ENCODE measurements at regions not wholly inside any gene's neighbourhood (a gene's known extent, or its start where the extent isn't known, plus 50 kb on each side); places are given as distances from the start of the nearest gene placed in this dataset.
"Not testable (repeated sequence)": the region's sequence is repeated elsewhere in the genome, so short reads cannot be mapped to it uniquely, and the experiment has no call there.

GRCh38 chr5:25033658-25034057, 388.9 kb upstream of the CDH10 start:
- no peak overlapping the region for H3K27ac Mint-ChIP-seq
- H3K36me3 Mint-ChIP-seq, result no peaks in the 10 kb centered on the region
- H3K9me3 Mint-ChIP-seq, result peaks cover 26% of the 10 kb centered on the region
- H3K4me3 Mint-ChIP-seq, result no peak overlapping the region
- H3K4me1 Mint-ChIP-seq, result no peaks in the 10 kb centered on the region
- ATAC-seq (no peak), DNase-seq (ENCODE audit: low spot score in 2 of 2) (no peak)

DNA sequence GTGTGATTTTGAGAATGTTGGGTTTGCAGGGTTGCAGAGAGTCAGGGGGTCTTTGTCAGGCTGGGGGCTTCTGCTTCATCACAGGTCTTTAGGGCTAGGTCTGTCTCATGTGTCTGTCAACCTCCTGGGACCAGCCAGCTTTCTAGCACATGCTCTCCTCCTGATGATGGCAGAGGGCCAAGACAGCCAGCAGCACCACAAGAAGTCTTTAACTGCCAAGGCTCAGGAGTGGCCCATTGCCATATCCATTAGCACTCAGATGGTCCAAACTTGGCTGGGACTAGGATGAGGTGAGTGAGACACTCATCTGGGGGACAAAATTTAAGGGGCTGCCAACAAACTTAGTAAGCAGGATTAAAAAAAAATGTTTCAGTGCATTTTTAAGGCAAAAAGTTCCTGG, 384.2 kb upstream of the CDH10 start:
- ATAC-seq (no peak), DNase-seq (ENCODE audit: low spot score in 2 of 2) (no peak)
- H3K4me3 Mint-ChIP-seq, result no peak overlapping the region
- H3K9me3 Mint-ChIP-seq, result peaks cover 29% of the 10 kb centered on the region
- no peaks in the 10 kb centered on the region for H3K36me3 Mint-ChIP-seq
- no peak overlapping the region for H3K27ac Mint-ChIP-seq
- no peaks in the 10 kb centered on the region for H3K4me1 Mint-ChIP-seq

GRCh38 chr5:25027526-25027925, 382.7 kb upstream of the CDH10 start:
- no peak overlapping the region for H3K4me3 Mint-ChIP-seq
- no peak for DNase-seq (ENCODE audit: low spot score in 2 of 2)
- peaks cover 27% of the 10 kb centered on the region for H3K9me3 Mint-ChIP-seq
- H3K4me1 Mint-ChIP-seq, result no peaks in the 10 kb centered on the region
- H3K27ac Mint-ChIP-seq, result no peak overlapping the region
- no peaks in the 10 kb centered on the region for H3K36me3 Mint-ChIP-seq
- no peak for ATAC-seq

DNA sequence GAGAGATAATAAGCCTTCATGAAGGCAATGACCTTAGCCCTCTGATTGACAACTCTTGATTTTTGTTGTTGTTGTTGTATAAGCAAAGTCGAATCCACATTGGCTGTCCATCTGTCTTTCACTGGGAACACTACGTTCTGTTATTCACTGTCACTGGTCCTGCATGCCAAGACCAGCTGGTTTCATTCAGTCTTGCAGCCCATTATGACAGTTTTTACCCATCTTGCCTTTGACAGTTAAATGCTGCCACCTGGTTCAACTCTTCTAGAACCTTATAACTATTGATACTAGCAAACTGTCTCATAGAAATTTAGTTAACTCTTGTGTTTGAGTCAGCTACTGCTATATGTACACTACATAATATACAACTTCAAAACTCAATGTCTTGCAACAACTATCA, 382.3 kb upstream of the CDH10 start:
- Mint-ChIP-seq H3K4me3 (no peak overlapping the region), H3K4me1 (no peaks in the 10 kb centered on the region), H3K36me3 (no peaks in the 10 kb centered on the region), H3K9me3 (peaks cover 25% of the 10 kb centered on the region), H3K27ac (no peak overlapping the region)
- ATAC-seq, result no peak
- no peak for DNase-seq (ENCODE audit: low spot score in 2 of 2)

GRCh38 chr5:25025831-25026230, 381.1 kb upstream of the CDH10 start:
- H3K4me1 Mint-ChIP-seq, result no peaks in the 10 kb centered on the region
- H3K4me3 Mint-ChIP-seq, result no peak overlapping the region
- H3K27ac Mint-ChIP-seq, result no peak overlapping the region
- DNase-seq (ENCODE audit: low spot score in 2 of 2) (no peak), ATAC-seq (no peak)
- H3K9me3 Mint-ChIP-seq, result peaks cover 29% of the 10 kb centered on the region
- no peaks in the 10 kb centered on the region for H3K36me3 Mint-ChIP-seq

DNA sequence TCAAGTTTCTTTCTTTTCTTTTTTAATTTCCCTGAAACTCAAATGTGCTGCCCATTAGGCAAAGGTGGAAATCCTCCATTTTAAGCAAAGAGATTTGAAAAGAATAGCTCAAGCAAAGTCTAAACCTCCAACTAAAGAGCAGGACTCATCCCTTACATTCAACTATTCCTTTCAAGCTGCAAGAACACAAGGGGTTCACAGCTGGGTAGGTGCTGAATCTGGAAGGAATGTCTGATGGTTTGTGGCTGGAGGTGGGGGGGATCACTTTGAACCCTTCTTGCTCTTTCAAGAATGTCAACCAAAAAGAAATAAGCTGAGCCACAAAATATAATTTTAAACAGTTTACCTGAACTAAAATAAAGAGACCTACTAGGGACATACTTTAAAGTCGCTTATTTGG, 375.7 kb upstream of the CDH10 start:
- no peak for ATAC-seq
- H3K27ac Mint-ChIP-seq, result no peak overlapping the region
- DNase-seq (ENCODE audit: low spot score in 2 of 2), result no peak
- no peaks in the 10 kb centered on the region for H3K36me3 Mint-ChIP-seq
- no peaks in the 10 kb centered on the region for H3K4me1 Mint-ChIP-seq
- H3K9me3 Mint-ChIP-seq, result peaks cover 26% of the 10 kb centered on the region
- no peak overlapping the region for H3K4me3 Mint-ChIP-seq

- Mint-ChIP-seq H3K4me3 (no peak overlapping the region), H3K27ac (no peak overlapping the region), H3K36me3 (no peaks in the 10 kb centered on the region), H3K4me1 (no peaks in the 10 kb centered on the region), H3K9me3 (peaks cover 11% of the 10 kb centered on the region)
- no peak for DNase-seq (ENCODE audit: low spot score in 2 of 2)
- peak; percentile 71 for ATAC-seq
Measured at GRCh38 chr5:25009063-25009462, 364.3 kb upstream of the CDH10 start.

DNA sequence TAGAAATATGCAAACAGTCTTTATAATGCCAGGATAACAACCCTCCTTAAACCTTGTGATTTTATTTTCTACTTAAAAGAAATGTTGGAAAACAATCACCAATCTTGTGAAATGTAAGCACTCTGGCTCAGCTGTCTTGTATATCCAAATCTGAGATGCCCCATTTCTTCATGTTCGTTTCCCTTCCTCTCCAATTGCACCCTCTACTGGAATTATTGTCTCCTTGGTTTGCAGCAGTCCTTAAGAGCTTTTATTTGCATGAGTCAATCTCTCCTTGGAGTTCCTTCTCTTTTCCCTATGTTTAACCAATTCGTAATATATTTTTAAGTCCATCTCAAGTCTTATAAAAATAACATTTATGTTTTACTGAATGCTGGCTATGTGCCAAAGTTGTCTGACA, 362.0 kb upstream of the CDH10 start:
- Mint-ChIP-seq H3K4me1 (no peaks in the 10 kb centered on the region), H3K9me3 (peaks cover 11% of the 10 kb centered on the region), H3K36me3 (no peaks in the 10 kb centered on the region), H3K4me3 (no peak overlapping the region), H3K27ac (no peak overlapping the region)
- DNase-seq (ENCODE audit: low spot score in 2 of 2), result no peak
- ATAC-seq, result no peak

- Mint-ChIP-seq H3K36me3 (no peaks in the 10 kb centered on the region), H3K4me3 (no peak overlapping the region), H3K27ac (no peak overlapping the region), H3K4me1 (no peaks in the 10 kb centered on the region), H3K9me3 (peaks cover 11% of the 10 kb centered on the region)
- DNase-seq (ENCODE audit: low spot score in 2 of 2), result no peak
- no peak for ATAC-seq
Measured at GRCh38 chr5:25006237-25006636, 361.5 kb upstream of the CDH10 start.

DNA sequence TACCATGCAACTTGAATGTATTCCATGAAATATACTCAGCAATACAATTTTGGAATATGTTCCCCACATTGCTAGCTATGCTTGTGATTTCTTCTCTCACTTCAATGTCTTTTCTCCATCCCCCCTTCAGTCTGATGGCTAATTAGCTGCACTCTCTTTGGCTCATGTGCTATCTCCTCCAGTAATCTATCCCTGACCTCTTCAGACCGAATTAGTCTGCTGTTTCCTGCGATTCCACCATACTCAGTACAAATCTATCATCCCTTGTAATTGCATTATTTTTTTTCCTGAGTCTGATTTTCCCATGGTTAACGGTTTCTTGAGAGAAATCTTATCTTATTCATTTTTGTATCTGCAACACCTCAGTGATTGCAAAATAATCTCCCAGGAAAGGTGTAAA, 360.7 kb upstream of the CDH10 start:
- no peaks in the 10 kb centered on the region for H3K36me3 Mint-ChIP-seq
- no peak overlapping the region for H3K27ac Mint-ChIP-seq
- H3K4me3 Mint-ChIP-seq, result no peak overlapping the region
- H3K9me3 Mint-ChIP-seq, result peaks cover 11% of the 10 kb centered on the region
- no peak for DNase-seq (ENCODE audit: low spot score in 2 of 2)
- no peak for ATAC-seq
- no peaks in the 10 kb centered on the region for H3K4me1 Mint-ChIP-seq

DNA sequence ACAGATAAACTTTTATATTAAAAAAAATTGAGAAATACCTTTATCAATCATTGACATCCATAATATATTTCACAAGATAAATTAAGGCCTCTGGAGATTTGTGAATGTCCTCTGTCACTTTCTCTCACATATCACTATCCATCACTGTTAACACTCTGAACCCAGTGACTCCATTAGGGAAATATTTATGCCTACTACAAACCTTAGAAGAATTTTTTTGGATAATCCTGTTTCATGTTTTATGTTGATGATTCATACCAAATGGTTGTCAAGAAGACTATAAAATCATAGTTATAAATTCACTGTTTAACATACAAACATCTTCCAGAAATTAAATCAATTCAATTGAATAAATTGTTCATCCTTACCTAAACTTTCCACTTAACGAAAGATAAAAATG, 357.6 kb upstream of the CDH10 start:
- no peak for ATAC-seq
- Mint-ChIP-seq H3K4me3 (no peak overlapping the region), H3K36me3 (no peaks in the 10 kb centered on the region)

DNA sequence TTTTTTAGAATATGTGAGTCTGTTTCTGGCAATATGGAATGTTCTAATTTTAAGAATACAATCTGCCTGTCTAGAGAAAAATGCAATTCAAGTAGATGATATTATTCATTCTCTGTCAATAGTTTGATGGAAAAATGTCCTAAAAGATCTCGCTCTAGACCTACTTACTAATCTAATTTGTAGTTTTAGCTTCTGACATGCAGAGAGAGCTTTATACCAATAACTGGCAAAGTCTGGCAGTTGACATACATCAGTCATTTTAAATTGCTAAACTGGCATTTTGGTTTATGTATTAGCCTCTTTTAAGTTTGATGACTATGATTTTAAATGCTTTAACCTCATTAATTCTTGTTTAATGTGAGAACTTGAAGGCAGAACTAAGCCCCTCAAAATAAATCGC, 355.0 kb upstream of the CDH10 start:
- peaks cover 18% of the 10 kb centered on the region for H3K9me3 Mint-ChIP-seq
- H3K4me3 Mint-ChIP-seq, result no peak overlapping the region

More for the DNA sequence above, 357.6 kb upstream of the CDH10 start:
- no peaks in the 10 kb centered on the region for H3K4me1 Mint-ChIP-seq
- peaks cover 15% of the 10 kb centered on the region for H3K9me3 Mint-ChIP-seq
- no peak overlapping the region for H3K27ac Mint-ChIP-seq
- no peak for DNase-seq (ENCODE audit: low spot score in 2 of 2)

GRCh38 chr5:24998641-24999040, 353.9 kb upstream of the CDH10 start:
- peaks cover 19% of the 10 kb centered on the region for H3K9me3 Mint-ChIP-seq
- no peak for DNase-seq (ENCODE audit: low spot score in 2 of 2)
- H3K27ac Mint-ChIP-seq, result no peak overlapping the region
- no peak overlapping the region for H3K4me3 Mint-ChIP-seq
- H3K4me1 Mint-ChIP-seq, result no peaks in the 10 kb centered on the region
- no peak for ATAC-seq
- H3K36me3 Mint-ChIP-seq, result no peaks in the 10 kb centered on the region

More for the DNA sequence above, 355.0 kb upstream of the CDH10 start:
- H3K4me1 Mint-ChIP-seq, result no peaks in the 10 kb centered on the region
- DNase-seq (ENCODE audit: low spot score in 2 of 2) (no peak), ATAC-seq (no peak)
- H3K36me3 Mint-ChIP-seq, result no peaks in the 10 kb centered on the region
- no peak overlapping the region for H3K27ac Mint-ChIP-seq

GRCh38 chr5:24986326-24986725, 341.5 kb upstream of the CDH10 start:
- ATAC-seq (no peak), DNase-seq (ENCODE audit: low spot score in 2 of 2) (no peak)
- Mint-ChIP-seq H3K36me3 (no peaks in the 10 kb centered on the region), H3K4me1 (no peaks in the 10 kb centered on the region), H3K27ac (no peak overlapping the region), H3K9me3 (peaks cover 5% of the 10 kb centered on the region), H3K4me3 (no peak overlapping the region)

GRCh38 chr5:24978552-24978951, 333.8 kb upstream of the CDH10 start:
- not testable (repeated sequence) for DNase-seq (ENCODE audit: low spot score in 2 of 2); H3K4me1 Mint-ChIP-seq; H3K4me3 Mint-ChIP-seq; H3K36me3 Mint-ChIP-seq; ATAC-seq; H3K27ac Mint-ChIP-seq
- H3K9me3 Mint-ChIP-seq, result peaks cover 10% of the 10 kb centered on the region

DNA sequence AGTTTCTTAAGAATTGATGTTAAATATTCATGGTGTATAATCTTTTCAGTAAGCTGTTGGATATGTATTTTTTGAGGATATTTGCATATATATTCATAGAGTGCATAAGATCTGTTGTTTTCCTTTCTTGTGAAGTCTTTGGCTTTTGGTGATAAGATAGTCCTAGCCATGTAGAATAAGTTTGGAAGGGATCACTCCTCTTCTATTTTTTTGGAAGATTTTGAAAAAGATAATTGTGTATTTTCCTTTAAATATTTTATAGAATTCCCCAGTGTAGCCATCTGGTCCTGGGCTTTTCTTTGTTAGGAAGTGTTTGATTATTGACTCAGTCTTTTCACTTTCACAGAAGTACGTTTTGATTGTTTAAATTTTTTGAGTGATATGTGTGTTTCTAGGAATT, 318.8 kb upstream of the CDH10 start:
- Mint-ChIP-seq H3K36me3 (peaks cover 5% of the 10 kb centered on the region), H3K4me3 (no peak overlapping the region), H3K4me1 (no peaks in the 10 kb centered on the region), H3K9me3 (peaks cover 13% of the 10 kb centered on the region), H3K27ac (no peak overlapping the region)
- DNase-seq (ENCODE audit: low spot score in 2 of 2) (no peak), ATAC-seq (no peak)

GRCh38 chr5:24923400-24923799, 278.6 kb upstream of the CDH10 start:
- no peak overlapping the region for H3K4me3 Mint-ChIP-seq
- H3K36me3 Mint-ChIP-seq, result no peaks in the 10 kb centered on the region
- DNase-seq (ENCODE audit: low spot score in 2 of 2) (no peak), ATAC-seq (no peak)
- H3K9me3 Mint-ChIP-seq, result peaks cover 21% of the 10 kb centered on the region
- no peak overlapping the region for H3K27ac Mint-ChIP-seq
- H3K4me1 Mint-ChIP-seq, result no peaks in the 10 kb centered on the region

Data from stimulated activated effector memory CD8-positive, alpha-beta T cell treated with anti-CD3 and anti-CD28 coated beads, Interleukin-12 subunit alpha, Interleukin-12 subunit beta, amount 100 ng/mL, for 72 hours (primary cell).